HepG2 (cell line): ENCODE measurements at regions not wholly inside any gene's neighbourhood (a gene's known extent, or its start where the extent isn't known, plus 50 kb on each side); places are given as distances from the start of the nearest gene placed in this dataset.

ENCODE experiments used
- ATAC-seq: fragments of 200-7000 bp; cut with Tn5 transposase; 3 replicates; pipeline ENCODE4 v1.9.1; 2020; ENCODE audit warnings: mild to moderate bottlenecking, moderate library complexity
- BruUV-seq: library from RNA; stranded (reverse); fragments of 400-500 nt; replicated peaks from 2 replicates; lab custom pipeline; 2021; lab: Mats Ljungman, UMichigan
- CTCF ChIA-PET: fragments of 300-600 bp; formaldehyde crosslinking; extraction: SDS; loops from one replicate; lab custom pipeline; 2021; ENCODE audit warnings: low total read pairs, inconsistent platforms, low intra/inter-chr PET ratio; lab: Yijun Ruan, JAX
- POLR2A ChIA-PET: fragments of 350-600 bp; sonication (Branson Sonifier 250); formaldehyde crosslinking; loops from one replicate; lab custom pipeline; 2020; ENCODE audit warnings: antibody characterized with exemption, inconsistent platforms; lab: Yijun Ruan, JAX
- DNase-seq: peaks from one replicate; pipeline ENCODE4 v3.0.0-alpha.2; 2015; ENCODE audit warnings: low spot score
- FAIRE-seq: peaks from 3 replicates; lab custom pipeline; 2011; peaks lifted over from hg19 to GRCh38; lab: Jason Lieb, UNC
- H2AFZ ChIP-seq: one replicate; pipeline ENCODE4 v1.6.1; 2011; ENCODE audit warnings: low read length, inconsistent platforms
- H3K27ac ChIP-seq: fragments of 300-600 bp; 3 replicates; pipeline ENCODE4 v1.8.0; 2011; ENCODE audit warnings: mixed run types, mild to moderate bottlenecking, mixed read lengths, low read length, inconsistent platforms; ENCODE audit not compliant: insufficient read depth; ENCODE audit errors: extremely low read length
- H3K27me3 ChIP-seq, 2 experiments: fragments of 200-600 bp in 1 of 2; 2 replicates in 1 of 2; 3 replicates in 1 of 2; pipeline versions ENCODE4 v1.6.0 to v1.8.0; 2011; ENCODE audit warnings: low read length in 2 of 2, mild to moderate bottlenecking in 2 of 2, moderate library complexity in 2 of 2, inconsistent platforms in 1 of 2; ENCODE audit not compliant: insufficient read depth in 2 of 2, control insufficient read depth in 1 of 2
- H3K36me3 ChIP-seq, 2 experiments: fragments of 200-600 bp in 1 of 2; replicated peaks in 1 of 2; 2 replicates in 1 of 2; 3 replicates in 1 of 2; pipeline versions ENCODE4 v1.5.1 to v1.8.0; 2011; ENCODE audit warnings: low read length in 2 of 2, inconsistent platforms in 1 of 2; ENCODE audit not compliant: insufficient read depth in 2 of 2, control insufficient read depth in 1 of 2
- H3K4me1 ChIP-seq: 2 replicates; pipeline ENCODE4 v1.5.1; 2012; ENCODE audit warnings: low read length, inconsistent platforms; ENCODE audit not compliant: insufficient read depth
- H3K4me2 ChIP-seq: 2 replicates; pipeline ENCODE4 v1.6.0; 2011; ENCODE audit warnings: low read depth, low read length, inconsistent platforms
- H3K4me3 ChIP-seq, 3 experiments: fragments of 200-600 bp in 1 of 3; sonication (generic), shearing (Covaris generic) in 1 of 3; replicated peaks in 1 of 3; 2 replicates each; pipeline ENCODE4 v1.5.1; 2011 to 2016; ENCODE audit warnings: low read length in 3 of 3, inconsistent platforms in 2 of 3, low read depth in 2 of 3, mild to moderate bottlenecking in 2 of 3, control low read depth in 1 of 3, mixed read lengths in 1 of 3; ENCODE audit not compliant: insufficient read depth in 1 of 3
- H3K79me2 ChIP-seq: one replicate; pipeline ENCODE4 v1.6.1; 2011; ENCODE audit warnings: low read length, inconsistent platforms; ENCODE audit not compliant: insufficient read depth
- H3K9ac ChIP-seq: 2 replicates; pipeline ENCODE4 v1.6.0; 2011; ENCODE audit warnings: mild to moderate bottlenecking, low read depth, low read length, inconsistent platforms; ENCODE audit not compliant: insufficient read depth
- H3K9me3 ChIP-seq: 2 replicates; pipeline ENCODE4 v1.5.1; 2012; ENCODE audit warnings: mild to moderate bottlenecking, low read length
- H4K20me1 ChIP-seq: 2 replicates; pipeline ENCODE4 v1.6.0; 2011; ENCODE audit warnings: inconsistent platforms, mild to moderate bottlenecking, low read length, moderate library complexity; ENCODE audit not compliant: insufficient read depth
- AGO1 ChIP-seq: fragments of 200-400 bp; formaldehyde crosslinking; IDR thresholded peaks from 2 replicates; pipeline ENCODE4 v1.6.1; 2017; ENCODE audit warnings: mild to moderate bottlenecking, low read depth, low read length, moderate library complexity; ENCODE audit not compliant: poor library complexity, severe bottlenecking
- E2F1 ChIP-seq: sonication (generic); formaldehyde crosslinking; IDR thresholded peaks from 2 replicates; pipeline ENCODE4 v1.5.0; 2020; ENCODE audit warnings: missing genetic modification reagents
- GFI1 ChIP-seq: sonication (generic); formaldehyde crosslinking; IDR thresholded peaks from 2 replicates; pipeline ENCODE4 v1.5.0; 2020; ENCODE audit warnings: missing genetic modification reagents, mild to moderate bottlenecking, borderline replicate concordance
- GTF2F1 ChIP-seq: fragments of 150-350 bp; IDR thresholded peaks from 2 replicates; pipeline ENCODE4 v1.6.1; 2014; ENCODE audit warnings: low read length
- HOXD1 ChIP-seq: sonication (generic); formaldehyde crosslinking; IDR thresholded peaks from 2 replicates; pipeline ENCODE4 v1.5.0; 2020; ENCODE audit warnings: missing genetic modification reagents
- JUNB ChIP-seq: sonication (generic); formaldehyde crosslinking; IDR thresholded peaks from 2 replicates; pipeline ENCODE4 v1.8.0; 2022; ENCODE audit warnings: missing genetic modification reagents, mild to moderate bottlenecking, borderline replicate concordance
- MBNL3 ChIP-seq: fragments of 250-450 bp; sonication (Bioruptor Pico); conservative IDR thresholded peaks from 2 replicates; pipeline ENCODE4 v1.8.0; 2022; ENCODE audit warnings: mild to moderate bottlenecking, inconsistent platforms
- STAG1 ChIP-seq: sonication (generic); formaldehyde crosslinking; IDR thresholded peaks from 2 replicates; pipeline ENCODE4 v1.4.0; 2020; ENCODE audit warnings: missing genetic modification reagents
- TEAD2 ChIP-seq: sonication (generic); formaldehyde crosslinking; IDR thresholded peaks from 2 replicates; pipeline ENCODE4 v1.9.0; 2021; ENCODE audit warnings: missing genetic modification reagents
- ZFX ChIP-seq: sonication (generic); formaldehyde crosslinking; IDR thresholded peaks from 2 replicates; pipeline ENCODE4 v1.4.0; 2020; ENCODE audit warnings: mild to moderate bottlenecking, low read depth, missing genetic modification reagents, moderate library complexity
- ZNF205 ChIP-seq: IDR thresholded peaks from 2 replicates; pipeline ENCODE4 v1.6.1; 2018; ENCODE audit warnings: missing biosample characterization, missing genetic modification reagents
- ZNF232 ChIP-seq: sonication (generic); formaldehyde crosslinking; IDR thresholded peaks from 2 replicates; pipeline ENCODE4 v1.4.0; 2020; ENCODE audit warnings: missing genetic modification reagents, borderline replicate concordance
- ZNF510 ChIP-seq: sonication (generic); formaldehyde crosslinking; IDR thresholded peaks from 2 replicates; pipeline ENCODE4 v1.4.0; 2020; ENCODE audit warnings: low read depth, mild to moderate bottlenecking, missing genetic modification reagents
- ZNF572 ChIP-seq: sonication (generic); formaldehyde crosslinking; IDR thresholded peaks from 2 replicates; pipeline ENCODE4 v1.5.1; 2020; ENCODE audit warnings: mild to moderate bottlenecking, missing genetic modification reagents
- WGBS: methylation state at CpG from one replicate; pipeline ENCODE4 v1.1.6; 2017; ENCODE audit warnings: low lambda C conversion rate; 5-methylcytosine and 5-hydroxymethylcytosine counted together
- in situ Hi-C: cut with HindIII; loops from 2 replicates; pipeline ENCODE4 v1.10.0; 2017; ENCODE audit warnings: low pct_unique_long_range_greater_than_20kb; ENCODE audit not compliant: extremely low pct_ligation_motif_present
- intact Hi-C: fragments of 100-400 bp; cut with micrococcal nuclease; formaldehyde crosslinking; loops from one replicate; pipeline ENCODE4 v1.10.0; 2022; ENCODE audit not compliant: unreplicated experiment

- Histone ChIP-seq H3K36me3 (no peaks in the 10 kb centered on the region), H4K20me1 (no peaks in the 10 kb centered on the region), H3K9ac (no peak overlapping the region), H2AFZ (no peak overlapping the region), H3K27ac (no peak overlapping the region), H3K27me3 (peaks cover 2 to 15% of the 10 kb centered on the region in 2 experiments; a peak in 3 of 5 replicates), H3K79me2 (no peaks in the 10 kb centered on the region), H3K4me2 (no peak overlapping the region), H3K4me1 (no peaks in the 10 kb centered on the region), H3K9me3 (no peaks in the 10 kb centered on the region), H3K4me3 (no peak overlapping the region)
- no peak for DNase-seq
- no peak for TF ChIP-seq JUNB (CRISPR knock-in tag)
- no peak for TF ChIP-seq AGO1
- no peak for TF ChIP-seq ZNF205 (CRISPR knock-in tag)
- TF ChIP-seq GFI1 (CRISPR knock-in tag) = no peak
- TF ChIP-seq GTF2F1 = no peak
- TF ChIP-seq ZNF510 (CRISPR knock-in tag) = no peak
- no peak for TF ChIP-seq TEAD2 (CRISPR knock-in tag)
- no peak for TF ChIP-seq ZNF232 (CRISPR knock-in tag)
- TF ChIP-seq ZFX (CRISPR knock-in tag) = no peak
- TF ChIP-seq STAG1 (CRISPR knock-in tag) = no peak
- no peak for TF ChIP-seq E2F1 (CRISPR knock-in tag)
- no peak for TF ChIP-seq ZNF572
- TF ChIP-seq HOXD1 (CRISPR knock-in tag) = no peak
- no peak for TF ChIP-seq MBNL3 (CRISPR knock-in tag)
- ChIA-PET CTCF (no interaction called here), POLR2A (no interaction called here)
- BruUV-seq = no TSS peak
- no peak for FAIRE-seq
- WGBS = 47% methylated on average over 1 of the region's 1 CpG
- intact Hi-C loops = no loop called here
- in situ Hi-C loops = loop anchor here (10.0 kb wide), 1 partner anchor 62 kb away; no protein-coding TSS in a partner anchor
- no peak for ATAC-seq
Measured at GRCh38 chr9:87236546-87236945, 261.1 kb upstream of the DAPK1 start.
